ENCODE measurements at regions not wholly inside any gene's neighbourhood (a gene's known extent, or its start where the extent isn't known, plus 50 kb on each side); places are given as distances from the start of the nearest gene placed in this dataset.

- DNase-seq (ENCODE audit: low read depth in 2 of 2): no peak
Measured at GRCh38 chr7:145276118-145276517, 440.3 kb upstream of the TPK1 start.

GRCh38 chr7:145269418-145270161 is 433.7 kb upstream of the TPK1 start:
- no peak for DNase-seq (ENCODE audit: low read depth in 2 of 2)

GRCh38 chr7:145265180-145265579 is 429.3 kb upstream of the TPK1 start:
- DNase-seq (ENCODE audit: low read depth in 2 of 2): no peak

- no peak for DNase-seq (ENCODE audit: low read depth in 2 of 2)
Measured at GRCh38 chr7:145263886-145264285, 428.0 kb upstream of the TPK1 start.

- no peak for DNase-seq (ENCODE audit: low read depth in 2 of 2)
Measured at GRCh38 chr7:145252031-145252430, 416.2 kb upstream of the TPK1 start.

- DNase-seq (ENCODE audit: low read depth in 2 of 2): no peak
Measured at GRCh38 chr7:145224775-145225174, 388.9 kb upstream of the TPK1 start.

- no peak for DNase-seq (ENCODE audit: low read depth in 2 of 2)
Measured at GRCh38 chr7:145219461-145219860, 383.6 kb upstream of the TPK1 start.

- DNase-seq (ENCODE audit: low read depth in 2 of 2): no peak
Measured at GRCh38 chr7:145216866-145217265, 381.0 kb upstream of the TPK1 start.

GRCh38 chr7:145212050-145212449 is 376.2 kb upstream of the TPK1 start:
- DNase-seq (ENCODE audit: low read depth in 2 of 2): no peak

GRCh38 chr7:145211211-145211610 is 375.4 kb upstream of the TPK1 start:
- DNase-seq (ENCODE audit: low read depth in 2 of 2): no peak

GRCh38 chr7:145193951-145194350 is 358.1 kb upstream of the TPK1 start:
- no peak for DNase-seq (ENCODE audit: low read depth in 2 of 2)

- no peak for DNase-seq (ENCODE audit: low read depth in 2 of 2)
Measured at GRCh38 chr7:145184956-145185355, 349.1 kb upstream of the TPK1 start.

- no peak for DNase-seq (ENCODE audit: low read depth in 2 of 2)
Measured at GRCh38 chr7:145183069-145183468, 347.2 kb upstream of the TPK1 start.

GRCh38 chr7:145175366-145175765 is 339.5 kb upstream of the TPK1 start:
- DNase-seq (ENCODE audit: low read depth in 2 of 2): no peak

- DNase-seq (ENCODE audit: low read depth in 2 of 2): no peak
Measured at GRCh38 chr7:145169908-145170307, 334.1 kb upstream of the TPK1 start.

GRCh38 chr7:145168879-145169278 is 333.0 kb upstream of the TPK1 start:
- no peak for DNase-seq (ENCODE audit: low read depth in 2 of 2)

GRCh38 chr7:145168427-145168826 is 332.6 kb upstream of the TPK1 start:
- DNase-seq (ENCODE audit: low read depth in 2 of 2): no peak

GRCh38 chr7:145156834-145157233 is 321.0 kb upstream of the TPK1 start:
- DNase-seq (ENCODE audit: low read depth in 2 of 2): no peak

- no peak for DNase-seq (ENCODE audit: low read depth in 2 of 2)
Measured at GRCh38 chr7:145152589-145152988, 316.7 kb upstream of the TPK1 start.

- no peak for DNase-seq (ENCODE audit: low read depth in 2 of 2)
Measured at GRCh38 chr7:145151676-145152075, 315.8 kb upstream of the TPK1 start.

GRCh38 chr7:145147865-145148264 is 312.0 kb upstream of the TPK1 start:
- DNase-seq (ENCODE audit: low read depth in 2 of 2): no peak

GRCh38 chr7:145143685-145144084 is 307.8 kb upstream of the TPK1 start:
- DNase-seq (ENCODE audit: low read depth in 2 of 2): no peak

GRCh38 chr7:145134377-145134776 is 298.5 kb upstream of the TPK1 start:
- DNase-seq (ENCODE audit: low read depth in 2 of 2): no peak

GRCh38 chr7:145123502-145123901 is 287.6 kb upstream of the TPK1 start:
- no peak for DNase-seq (ENCODE audit: low read depth in 2 of 2)

All from fibroblast of skin of left quadriceps (primary cell).